RPMI8226 (cell line): ENCODE measurements at regions not wholly inside any gene's neighbourhood (a gene's known extent, or its start where the extent isn't known, plus 50 kb on each side); places are given as distances from the start of the nearest gene placed in this dataset.

Experiments used
- DNase-seq: peaks from one replicate; pipeline ENCODE4 v3.0.0-alpha.2; 2015

DNA sequence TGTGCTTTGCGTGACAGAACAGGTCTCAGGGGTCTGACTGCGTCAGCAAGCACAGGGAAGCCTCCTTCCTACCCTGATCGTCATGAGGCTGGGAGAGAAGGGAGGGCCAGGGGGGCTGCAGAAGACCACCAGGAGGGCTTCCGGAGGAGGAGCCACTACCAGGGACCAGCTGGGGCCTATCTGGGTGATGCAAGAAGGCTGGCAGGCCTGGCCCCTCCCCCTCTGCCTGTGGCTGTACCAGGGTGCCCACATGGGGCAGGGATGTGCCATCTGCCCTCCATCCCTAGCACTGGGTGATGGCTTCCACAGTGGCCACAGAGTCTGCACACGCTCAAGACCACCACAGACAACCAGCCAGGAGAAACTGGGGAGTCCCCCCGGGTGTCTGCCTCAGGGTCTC is 116.4 kb upstream of the NKX1-1 start:
- no peak for DNase-seq

DNA sequence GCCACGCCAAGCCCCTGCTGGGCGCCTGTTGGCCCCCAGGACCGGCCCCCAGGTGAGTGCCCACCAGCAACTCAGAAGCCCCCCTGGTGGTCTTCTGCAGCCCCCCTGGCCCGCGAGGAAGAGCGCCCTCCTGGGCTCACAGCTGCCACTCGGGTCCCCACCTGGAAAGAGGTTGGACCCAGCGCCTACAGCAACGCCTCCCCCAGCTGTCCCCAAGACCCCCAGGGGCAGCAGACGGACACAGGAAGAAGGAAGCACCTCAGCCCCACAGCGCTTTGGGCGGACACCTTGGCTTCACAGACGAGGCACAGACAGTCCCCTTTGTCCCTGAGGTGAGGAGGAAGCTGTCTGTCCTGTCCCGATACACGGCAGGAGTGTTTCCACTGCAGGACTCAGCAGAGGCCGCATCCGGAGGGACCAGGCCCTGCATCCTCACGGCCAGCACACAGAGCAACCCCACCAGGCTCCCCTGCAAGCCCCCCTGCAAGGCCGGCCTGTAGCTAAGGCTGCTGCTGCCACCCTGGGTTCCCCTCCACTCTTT is 115.6 kb upstream of the NKX1-1 start:
- DNase-seq = no peak

DNA sequence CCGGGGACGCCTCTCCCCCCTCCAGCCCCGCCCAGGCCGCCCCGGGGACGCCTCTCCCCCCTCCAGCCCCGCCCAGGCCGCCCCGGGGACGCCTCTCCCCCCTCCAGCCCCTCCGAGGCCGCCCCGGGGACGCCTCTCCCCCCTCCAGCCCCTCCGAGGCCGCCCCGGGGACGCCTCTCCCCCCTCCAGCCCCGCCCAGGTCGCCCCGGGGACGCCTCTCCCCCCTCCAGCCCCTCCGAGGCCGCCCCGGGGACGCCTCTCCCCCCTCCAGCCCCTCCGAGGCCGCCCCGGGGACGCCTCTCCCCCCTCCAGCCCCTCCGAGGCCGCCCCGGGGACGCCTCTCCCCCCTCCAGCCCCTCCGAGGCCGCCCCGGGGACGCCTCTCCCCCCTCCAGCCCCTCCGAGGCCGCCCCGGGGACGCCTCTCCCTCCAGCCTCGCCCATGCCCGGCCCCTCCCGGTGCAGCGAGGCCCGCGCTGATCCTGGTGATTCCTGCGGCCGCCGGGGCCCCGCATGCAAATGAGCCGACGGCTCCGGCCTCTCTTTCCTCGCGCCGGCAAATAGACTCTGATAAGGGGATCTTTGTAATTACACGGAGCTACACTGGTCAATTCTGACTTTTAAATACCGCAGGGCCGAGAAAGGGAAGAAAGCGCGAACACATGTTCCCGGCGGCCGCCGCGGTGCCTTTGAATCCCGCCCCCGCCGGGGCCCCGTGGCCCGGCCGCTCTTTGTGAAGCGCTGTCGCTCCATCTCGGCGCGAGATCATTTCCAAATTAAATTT is 114.7 kb upstream of the NKX1-1 start:
- DNase-seq = peak; percentile 50

DNA sequence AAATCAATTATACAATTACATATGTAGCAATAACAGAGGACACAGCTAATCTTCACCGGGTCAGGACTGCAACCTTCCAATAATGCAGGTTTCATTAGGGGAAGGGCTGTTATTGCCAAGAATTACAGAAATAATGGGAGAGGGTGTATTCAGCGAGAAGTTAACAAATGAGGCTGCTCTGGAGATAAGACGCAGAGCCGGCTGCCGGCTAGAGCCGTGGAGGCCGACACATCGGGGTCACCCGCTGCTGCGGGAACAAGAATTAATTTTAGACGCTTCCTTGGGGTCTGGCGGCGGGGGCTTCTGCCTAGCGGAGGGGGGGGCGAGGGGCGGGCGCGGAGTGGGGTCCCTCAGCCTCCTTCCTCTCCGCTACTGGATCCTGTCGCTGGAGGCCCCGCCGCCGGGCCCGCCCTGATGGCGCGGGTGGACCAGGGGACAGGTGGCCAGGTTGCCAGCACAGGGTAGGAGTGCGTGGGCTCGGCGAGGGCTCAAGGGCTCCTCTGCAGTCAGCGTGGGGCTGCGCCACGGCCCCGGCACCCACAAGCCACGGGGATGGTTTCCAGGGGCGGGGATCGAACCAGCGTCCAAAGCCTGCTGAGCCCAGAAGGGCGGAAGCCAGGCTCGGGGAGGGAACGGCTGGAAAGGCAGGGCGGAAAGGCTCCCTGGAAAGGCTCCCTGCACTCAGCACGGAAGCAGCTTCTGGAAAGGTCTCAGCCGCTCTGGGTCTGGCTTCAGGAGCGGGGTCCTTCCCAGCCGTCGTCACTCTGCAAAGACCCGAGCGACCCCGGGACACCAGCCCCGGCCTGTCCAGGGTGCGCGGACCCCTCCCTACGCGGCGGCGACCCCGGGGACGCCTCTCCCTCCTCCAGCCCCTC is 113.8 kb upstream of the NKX1-1 start:
- no peak for DNase-seq

DNA sequence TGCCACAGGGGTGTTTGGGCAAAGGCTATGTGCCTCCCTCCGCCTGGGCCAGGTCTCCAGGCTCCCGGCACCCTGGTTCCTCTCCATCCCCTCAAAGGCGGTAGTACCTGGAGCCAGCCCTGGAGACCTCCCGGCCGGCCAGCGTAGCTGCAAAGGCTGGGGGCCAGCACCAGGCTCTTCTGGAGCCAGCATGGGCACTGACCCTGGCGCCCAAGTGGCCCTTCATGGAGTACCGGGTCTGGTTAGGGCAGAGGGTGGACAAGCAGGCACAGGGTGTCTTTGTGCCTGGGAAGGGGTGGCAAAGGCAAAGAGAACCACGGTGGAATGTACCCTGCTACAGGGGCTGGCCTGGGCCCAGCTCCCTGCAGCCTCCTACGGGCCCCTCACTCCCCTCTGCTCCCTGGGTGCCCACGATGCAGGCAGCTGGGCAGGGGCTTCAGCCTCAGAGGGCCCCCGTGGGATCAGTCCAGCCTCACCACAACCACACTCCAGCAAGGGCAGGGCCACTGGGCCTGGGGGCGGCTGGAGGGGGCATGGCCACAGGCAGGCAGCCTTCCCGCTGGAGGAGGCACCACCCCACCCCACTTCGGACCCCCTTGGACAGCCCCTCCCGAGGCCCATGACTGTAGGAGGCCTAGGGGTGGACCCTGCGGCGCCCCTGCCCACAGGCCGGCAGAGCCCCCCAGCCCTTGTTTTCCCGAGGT is 112.9 kb upstream of the NKX1-1 start:
- no peak for DNase-seq

DNA sequence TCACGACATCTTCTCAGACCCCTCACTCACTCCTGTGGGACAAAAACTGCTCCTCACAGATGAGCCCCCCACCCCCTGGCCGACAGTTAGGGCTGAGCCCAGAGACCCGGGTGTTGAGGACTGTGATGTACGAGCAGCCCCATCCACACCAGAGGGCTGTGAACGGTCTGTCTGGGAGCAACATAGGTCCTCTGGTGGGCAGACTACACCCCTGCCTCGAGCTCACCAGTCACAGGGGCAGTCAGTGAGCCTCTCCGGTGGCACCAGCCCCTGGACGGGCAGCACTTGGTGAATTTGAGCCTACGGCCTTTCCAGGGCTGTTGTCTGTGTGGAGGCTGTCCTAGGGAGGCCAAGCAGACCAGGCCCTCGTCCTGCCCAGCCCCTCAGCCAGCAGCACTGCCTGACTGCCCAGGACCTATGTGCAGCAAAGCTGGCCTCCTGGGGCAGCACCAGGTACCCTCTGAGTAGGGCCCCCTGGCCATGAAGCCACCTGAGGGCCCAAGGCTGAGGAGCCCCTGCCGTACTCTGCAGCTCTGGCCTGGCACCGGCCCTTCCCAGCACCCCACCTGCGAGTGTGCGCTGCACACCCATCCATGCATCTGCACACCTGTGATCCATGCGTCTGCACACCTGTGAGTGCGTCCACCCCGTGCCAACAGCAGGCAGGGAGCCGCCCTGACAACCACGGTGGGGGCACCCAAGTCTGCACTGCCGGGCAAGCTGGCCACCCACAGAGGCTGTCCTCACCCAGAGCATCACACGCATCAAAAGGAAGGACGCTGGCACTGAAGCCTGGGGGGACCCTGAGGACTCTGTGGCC is 111.6 kb upstream of the NKX1-1 start:
- no peak for DNase-seq

DNA sequence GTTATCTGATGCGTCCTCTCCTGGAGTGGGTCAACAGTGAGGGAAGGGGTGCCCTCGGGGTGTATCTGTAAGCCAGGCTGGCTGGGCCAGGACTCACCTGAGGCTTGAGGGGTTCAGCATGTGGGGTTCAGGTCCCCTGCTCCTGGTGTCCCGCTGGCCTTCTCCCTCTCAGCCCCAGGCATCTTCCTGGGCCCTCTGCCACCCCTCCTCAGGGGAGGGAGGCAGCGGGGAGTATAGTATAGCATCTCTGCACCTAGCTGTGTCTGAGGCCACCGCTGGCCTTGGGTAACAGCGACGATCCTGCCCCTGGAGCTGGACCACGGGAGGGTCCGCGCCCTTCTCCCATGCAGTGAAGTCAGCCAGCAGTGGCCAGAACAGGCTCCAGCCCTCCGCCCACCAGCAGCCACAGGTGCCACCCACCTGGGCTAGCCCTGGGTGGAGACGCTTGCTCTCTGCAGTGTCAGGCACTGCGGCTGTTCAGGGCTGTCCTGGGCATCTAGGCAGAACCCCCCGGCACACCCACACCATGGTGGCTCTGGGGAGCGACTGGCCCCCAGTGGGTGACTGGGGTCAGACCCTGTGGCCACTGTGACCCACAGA is 110.7 kb upstream of the NKX1-1 start:
- DNase-seq = no peak

DNA sequence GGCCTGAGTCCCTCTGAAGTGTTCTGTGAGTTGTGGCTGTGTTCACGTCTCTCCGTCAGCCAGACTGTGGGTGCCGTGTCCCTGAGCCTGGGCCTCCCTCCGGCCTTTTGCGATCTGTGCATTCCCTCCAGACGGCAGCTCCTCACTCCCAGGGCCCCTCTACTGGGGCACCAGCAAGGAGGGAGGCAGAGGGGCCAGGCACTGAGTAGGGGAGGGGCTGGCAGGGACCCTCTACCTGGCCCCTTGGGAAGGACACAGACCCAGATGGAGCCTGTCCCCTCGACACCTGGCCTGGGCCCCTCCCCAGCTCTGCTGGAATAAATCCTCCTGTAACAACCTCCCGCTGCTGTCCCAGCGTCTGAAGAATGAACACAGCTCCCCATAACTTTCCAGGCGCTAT is 110.0 kb upstream of the NKX1-1 start:
- no peak for DNase-seq

DNA sequence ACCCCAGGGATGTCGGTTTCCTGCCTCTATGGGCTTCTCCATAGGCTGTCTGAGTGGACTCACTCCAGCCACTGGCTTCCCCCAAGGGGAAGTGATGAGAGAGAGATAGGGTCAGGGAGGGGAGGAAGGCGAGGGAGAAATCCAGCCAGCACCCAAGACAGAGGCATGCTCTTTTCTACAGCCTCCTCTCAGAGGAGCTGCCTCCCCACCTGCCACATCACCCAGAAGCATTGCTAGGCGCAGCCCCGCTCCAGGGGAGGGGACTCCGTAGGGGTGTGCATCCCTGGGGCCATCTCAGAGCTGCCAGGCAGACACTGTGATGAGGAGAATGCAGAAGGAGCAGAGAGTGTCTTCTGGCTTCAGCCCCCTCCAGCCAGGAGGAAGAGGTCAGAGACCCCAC is 109.5 kb upstream of the NKX1-1 start:
- DNase-seq = no peak

DNA sequence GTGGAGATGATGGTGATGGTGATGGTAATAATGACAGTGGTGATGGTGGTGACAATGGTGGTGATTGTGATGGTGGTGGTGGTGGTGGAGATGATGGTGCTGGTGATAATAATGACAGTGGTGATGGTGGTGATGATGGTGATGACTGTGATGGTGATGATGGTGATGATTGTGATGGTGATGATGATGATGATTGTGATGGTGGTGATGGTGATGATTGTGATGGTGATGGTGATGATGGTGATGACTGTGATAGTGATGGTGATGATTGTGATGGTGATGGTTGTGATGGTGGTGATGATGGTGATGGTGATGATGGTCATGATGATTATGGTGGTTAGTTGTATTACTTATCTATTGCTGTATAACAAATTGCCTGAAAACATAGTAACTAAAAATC is 108.9 kb upstream of the NKX1-1 start:
- DNase-seq = no peak

DNA sequence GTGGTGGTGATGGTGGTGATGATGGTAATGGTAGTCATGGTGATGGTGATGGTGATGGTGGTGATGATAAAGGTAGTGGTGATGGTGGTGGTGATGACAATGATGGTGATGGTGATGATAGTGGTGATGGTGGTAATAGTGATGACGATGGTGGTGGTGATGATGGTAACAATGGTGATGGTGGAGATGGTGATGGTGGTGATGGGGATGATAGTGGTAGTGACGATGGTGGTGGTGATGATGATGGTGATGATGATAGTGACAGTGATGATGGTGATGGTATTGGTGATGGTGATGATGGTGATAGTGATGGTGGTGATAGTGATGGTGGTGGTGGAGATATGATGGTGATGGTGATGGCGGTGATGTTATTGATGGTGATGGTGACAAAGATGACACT is 108.4 kb upstream of the NKX1-1 start:
- DNase-seq = no peak

DNA sequence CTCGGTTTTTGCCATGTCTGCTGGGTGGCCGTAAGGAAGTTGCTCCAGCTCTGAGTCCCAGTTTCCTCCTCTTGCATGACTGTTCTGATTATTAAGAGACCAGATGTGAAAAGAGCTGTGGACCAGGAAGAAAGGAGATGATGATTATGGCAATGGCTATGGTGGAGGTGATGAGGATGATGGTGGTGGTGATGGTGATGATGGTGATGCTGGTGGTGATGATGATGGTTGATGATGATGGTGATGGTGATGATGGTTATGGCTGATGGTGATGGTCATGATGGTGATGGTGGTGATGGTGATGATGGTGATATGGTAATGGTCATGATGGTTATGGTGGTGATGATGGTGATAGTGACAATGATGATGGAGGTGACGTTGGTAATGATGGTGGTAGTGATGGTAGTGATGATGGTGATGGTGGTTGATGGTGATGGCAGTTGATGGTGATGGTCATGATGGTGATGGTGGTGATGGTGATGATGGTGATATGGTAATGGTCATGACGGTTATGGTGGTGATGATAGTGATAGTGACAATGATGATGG is 107.8 kb upstream of the NKX1-1 start:
- no peak for DNase-seq

DNA sequence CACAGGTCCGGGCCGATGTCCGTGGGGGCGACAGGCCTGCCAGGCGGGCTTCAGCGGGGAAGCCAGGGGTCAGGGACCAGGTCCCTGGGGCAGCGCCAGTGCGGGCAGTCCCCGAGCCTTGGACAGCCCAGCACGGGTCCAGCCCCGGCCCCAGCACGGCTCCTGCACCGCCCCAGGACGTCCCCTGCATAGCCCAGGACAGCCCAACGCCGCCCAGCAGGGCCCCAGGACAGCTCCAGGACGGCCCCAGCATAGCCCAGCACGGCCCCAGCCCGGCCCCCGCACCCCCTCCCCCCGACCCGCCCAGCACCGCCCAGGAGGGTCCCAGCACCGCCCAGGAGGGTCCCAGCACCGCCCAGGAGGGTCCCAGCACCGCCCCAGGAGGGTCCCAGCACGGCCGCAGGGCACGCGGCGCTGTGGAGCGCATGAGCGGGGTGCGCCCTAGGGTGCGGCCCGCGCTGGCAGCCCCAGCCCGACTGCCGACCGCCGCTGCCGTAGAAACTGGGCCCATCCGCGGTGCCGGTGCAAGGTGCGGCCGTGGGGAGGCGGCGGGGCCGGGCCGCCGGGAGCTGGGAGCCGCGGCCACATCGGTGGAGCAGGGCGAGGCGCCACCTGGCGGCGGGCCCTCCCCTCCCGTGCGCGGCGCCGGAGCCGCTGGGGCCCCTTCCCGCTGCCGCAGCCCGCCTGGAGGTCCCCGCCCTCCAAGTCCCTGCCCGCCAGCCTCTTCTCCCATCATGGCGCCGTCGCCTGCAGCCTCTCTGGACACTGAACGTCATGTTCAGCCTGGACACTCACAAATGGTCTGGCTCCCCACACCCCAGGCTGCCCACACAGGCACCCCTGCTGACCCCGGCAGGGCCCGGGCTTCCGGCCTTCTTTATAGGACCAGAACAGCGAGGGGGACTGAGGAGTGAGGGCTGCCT is 106.8 kb upstream of the NKX1-1 start:
- DNase-seq = peak; percentile 54

DNA sequence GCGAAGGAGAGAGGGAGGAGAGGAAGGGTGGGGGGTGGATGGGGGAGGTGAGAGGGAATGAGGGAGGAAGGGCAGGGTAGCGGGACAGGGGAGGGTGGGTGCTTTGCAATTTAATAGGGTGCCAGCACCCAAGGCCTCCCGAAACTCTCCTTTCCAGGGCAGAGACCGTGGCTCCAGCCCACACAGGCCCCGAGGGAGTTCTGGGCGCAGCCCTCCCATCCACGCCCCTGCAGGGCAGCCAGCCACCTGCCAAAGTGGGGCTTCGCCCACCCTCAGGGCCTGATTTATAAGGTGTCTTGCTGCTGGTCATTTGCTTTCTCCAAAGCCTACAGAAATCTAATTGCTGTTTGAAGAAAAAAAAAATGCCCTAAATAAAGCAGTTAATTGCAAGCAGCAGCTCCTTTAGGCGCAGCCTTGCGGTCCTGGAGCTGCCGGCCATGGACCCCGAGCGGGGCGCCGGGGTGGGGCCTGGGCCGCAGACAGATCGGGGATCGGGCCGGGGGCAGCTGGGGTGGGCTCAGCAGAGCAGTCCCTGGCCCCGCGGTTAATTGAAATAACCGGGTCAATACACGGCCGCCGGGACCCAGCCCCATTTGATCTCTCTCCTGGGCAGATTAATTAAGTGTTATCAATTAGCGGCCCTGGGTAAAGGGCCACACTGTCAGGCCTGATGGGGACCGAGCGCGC is 106.0 kb upstream of the NKX1-1 start:
- DNase-seq = no peak

DNA sequence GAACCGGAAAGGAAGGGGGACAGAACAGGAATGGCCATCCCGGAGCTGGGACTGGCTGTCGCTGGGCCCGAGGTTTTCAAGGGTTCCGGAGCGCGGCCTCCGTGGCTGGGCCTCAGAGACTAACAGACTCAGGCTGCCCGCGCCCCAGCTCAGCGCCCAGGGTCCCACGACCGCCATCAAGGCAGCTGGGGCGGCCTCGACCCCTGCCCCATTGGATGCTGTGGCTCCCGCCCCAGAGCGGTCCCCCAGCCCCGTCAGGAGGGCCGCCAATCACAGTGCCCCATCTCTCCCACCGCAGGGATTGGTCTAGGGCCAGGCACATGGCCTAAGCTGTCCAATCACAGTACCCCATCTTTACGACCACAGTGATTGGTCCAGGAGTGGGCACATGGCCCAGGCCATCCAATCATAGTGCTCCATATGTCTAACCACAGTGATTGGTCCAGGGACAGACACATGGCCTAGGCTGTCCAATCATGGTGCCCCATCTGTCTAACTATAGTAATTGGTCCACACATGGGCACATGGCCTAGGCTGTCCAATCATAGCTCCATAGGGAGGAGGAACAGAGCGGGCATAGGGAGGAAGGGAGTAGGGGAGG is 105.3 kb upstream of the NKX1-1 start:
- peak; percentile 12 for DNase-seq

DNA sequence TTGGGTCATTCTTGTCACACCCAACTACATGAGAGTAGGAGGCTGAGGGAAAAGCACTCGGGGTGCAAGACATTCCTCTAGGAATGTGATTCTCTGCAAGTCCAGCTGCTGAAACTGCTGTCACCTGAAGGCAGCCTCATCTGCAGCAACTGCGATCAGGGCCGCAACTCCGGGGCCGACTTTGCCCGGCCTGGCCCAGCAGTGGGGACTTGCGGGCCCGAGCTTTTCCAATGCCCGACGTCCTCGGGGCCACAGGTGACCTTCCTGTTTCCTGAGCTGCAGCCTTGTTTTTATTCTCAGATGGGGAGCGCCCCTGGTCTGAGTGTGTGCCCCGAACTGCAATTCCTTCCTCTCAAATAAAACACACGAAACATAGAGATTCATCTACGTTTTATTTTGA is 104.7 kb upstream of the NKX1-1 start:
- DNase-seq = no peak

DNA sequence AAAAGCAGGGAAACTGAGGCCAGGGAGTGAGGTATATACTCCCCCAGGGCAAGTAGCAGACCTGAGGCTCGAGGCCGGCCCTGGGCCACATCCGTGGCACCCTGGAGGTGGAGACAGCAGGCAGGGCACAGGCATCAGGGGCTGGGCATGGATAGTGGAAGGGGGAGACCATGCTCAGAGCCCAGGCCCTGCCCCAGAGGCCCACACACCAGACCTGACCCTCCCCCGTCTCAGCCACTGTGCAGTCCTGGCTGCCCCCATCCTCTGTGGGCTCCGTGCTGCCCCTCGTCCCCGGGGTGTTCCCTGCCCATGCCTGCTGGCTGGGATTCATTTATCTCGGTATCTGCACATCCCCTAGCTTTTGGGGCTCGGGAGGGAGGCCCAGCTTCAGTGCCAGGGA is 103.1 kb upstream of the NKX1-1 start:
- DNase-seq = no peak

DNA sequence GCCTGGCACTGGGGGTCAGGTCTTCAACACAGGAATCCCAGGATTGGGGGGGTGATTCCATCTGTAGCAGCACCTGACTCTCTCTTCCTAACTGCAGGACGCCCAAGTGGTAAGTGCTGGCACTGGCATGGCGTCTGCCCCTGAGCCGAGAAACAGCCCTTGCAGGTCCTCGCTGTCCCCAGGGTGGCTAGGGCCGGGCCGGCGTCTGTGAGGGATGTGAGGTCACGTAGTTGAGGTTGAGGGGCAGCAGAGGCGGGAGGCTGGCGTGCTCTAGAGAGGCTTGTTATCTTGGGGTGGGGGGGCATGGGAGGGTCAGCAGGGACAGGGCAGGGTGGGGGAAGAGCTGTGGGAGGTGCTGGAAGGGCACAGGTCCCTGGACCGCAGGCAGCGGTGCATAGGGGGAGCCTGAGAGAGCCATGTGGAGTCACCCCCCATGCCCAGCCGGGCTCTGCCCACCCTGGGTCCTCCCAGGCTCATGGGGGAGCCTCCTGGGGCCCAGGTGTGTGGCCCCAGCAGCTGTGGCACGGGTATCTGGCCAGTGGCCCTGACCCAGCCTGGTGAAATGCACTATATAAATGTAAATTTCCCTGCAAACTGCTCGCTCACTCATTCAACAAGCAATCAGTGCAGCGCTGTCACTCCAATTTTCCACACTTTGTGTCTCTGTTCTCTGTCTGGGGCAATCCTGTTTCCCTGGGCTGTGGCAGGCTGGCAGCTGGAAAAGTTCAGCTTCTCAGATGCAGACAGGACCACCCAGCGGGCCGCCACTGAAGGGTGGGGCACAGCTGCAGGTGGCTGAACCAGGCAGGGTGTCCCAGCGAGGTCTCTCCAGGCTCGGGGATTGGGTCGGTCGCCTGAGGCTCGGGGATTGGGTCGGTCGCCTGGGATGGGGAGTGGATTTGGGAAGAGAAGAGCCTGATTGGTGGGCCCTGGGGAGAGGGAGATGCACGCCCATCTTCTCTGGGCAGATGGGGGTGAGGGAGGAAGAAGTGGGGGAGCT is 102.2 kb upstream of the NKX1-1 start:
- DNase-seq = no peak
